Fibroblast of lung (primary cell): ENCODE measurements at regions not wholly inside any gene's neighbourhood (a gene's known extent, or its start where the extent isn't known, plus 50 kb on each side); places are given as distances from the start of the nearest gene placed in this dataset.

ENCODE experiments used
- EZH2 ChIP-seq: IDR thresholded peaks from 2 replicates; pipeline ENCODE4 v1.5.1; 2012; ENCODE audit warnings: low read length, control low read depth, mild to moderate bottlenecking; ENCODE audit errors: missing control alignments
- TF ChIP-seq, protein P1 (sequence below), 2 donors: IDR thresholded peaks in 1 of 2; conservative IDR thresholded peaks in 1 of 2; 1 replicate in 1 of 2; 2 replicates in 1 of 2; pipeline ENCODE4 v1.5.1; 2011 to 2012; ENCODE audit warnings: low read length in 2 of 2, control low read depth in 1 of 2, inconsistent platforms in 1 of 2, low read depth in 1 of 2, mild to moderate bottlenecking in 1 of 2

DNA sequence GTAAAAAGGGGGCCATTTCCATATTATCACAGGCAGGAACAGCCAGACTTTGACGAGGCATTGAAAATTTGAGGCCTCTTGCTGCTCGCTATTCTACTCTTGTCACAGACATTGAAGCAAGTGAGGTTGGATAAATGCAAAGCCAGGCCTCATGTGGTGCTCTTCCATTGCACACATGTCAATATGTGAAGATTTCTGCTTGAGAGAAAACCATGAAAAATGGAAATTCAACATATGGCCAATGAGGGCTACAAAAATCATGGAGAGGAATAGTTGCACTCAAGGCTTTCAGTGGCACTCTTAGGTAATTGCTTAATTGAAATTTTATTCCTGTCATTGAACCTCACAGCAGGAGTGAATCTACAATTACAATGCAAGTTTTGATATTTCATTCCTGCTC is 185.6 kb upstream of the MBNL1 start:
- TF ChIP-seq, protein P1, sequence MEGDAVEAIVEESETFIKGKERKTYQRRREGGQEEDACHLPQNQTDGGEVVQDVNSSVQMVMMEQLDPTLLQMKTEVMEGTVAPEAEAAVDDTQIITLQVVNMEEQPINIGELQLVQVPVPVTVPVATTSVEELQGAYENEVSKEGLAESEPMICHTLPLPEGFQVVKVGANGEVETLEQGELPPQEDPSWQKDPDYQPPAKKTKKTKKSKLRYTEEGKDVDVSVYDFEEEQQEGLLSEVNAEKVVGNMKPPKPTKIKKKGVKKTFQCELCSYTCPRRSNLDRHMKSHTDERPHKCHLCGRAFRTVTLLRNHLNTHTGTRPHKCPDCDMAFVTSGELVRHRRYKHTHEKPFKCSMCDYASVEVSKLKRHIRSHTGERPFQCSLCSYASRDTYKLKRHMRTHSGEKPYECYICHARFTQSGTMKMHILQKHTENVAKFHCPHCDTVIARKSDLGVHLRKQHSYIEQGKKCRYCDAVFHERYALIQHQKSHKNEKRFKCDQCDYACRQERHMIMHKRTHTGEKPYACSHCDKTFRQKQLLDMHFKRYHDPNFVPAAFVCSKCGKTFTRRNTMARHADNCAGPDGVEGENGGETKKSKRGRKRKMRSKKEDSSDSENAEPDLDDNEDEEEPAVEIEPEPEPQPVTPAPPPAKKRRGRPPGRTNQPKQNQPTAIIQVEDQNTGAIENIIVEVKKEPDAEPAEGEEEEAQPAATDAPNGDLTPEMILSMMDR (conservative IDR thresholded peaks at IDR 0.05 in 1 of 2, IDR thresholded peaks at IDR 0.05 in 1 of 2; ENCODE audit: low read depth in 1 of 2, low read length in 2 of 2) = no peak
- no peak for TF ChIP-seq EZH2
